NCI-H1417 (cell line): ENCODE measurements at regions not wholly inside any gene's neighbourhood (a gene's known extent, or its start where the extent isn't known, plus 50 kb on each side); places are given as distances from the start of the nearest gene placed in this dataset.
"Not testable (repeated sequence)": the region's sequence is repeated elsewhere in the genome, so short reads cannot be mapped to it uniquely, and the experiment has no call there.

Experiments used
- DNase-seq, 3 experiments: peaks; one replicate each; lab custom pipeline; 2025; lab: John Stamatoyannopoulos, UW

- no peak for DNase-seq
These were observed 1197.0 kb downstream of the AMY1C start for GRCh38 chr1:104946558-104947210.

DNA sequence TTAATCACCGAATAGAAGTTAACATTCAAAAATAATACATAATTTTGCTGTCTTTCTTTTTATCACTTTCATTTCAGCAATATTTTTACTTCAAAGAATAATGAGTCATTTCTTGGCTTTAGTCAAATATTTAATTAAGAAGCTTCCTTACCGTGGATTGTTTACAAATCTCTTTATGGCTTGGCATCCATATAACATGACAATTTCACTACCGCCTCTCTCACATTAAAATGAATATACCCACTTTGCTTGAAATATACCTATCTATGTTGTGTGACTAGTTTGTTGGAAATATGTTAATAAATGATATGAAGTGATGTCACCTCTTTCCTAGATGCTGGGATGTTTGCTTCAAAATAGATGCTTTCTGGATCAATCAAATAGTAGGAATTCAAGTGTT, 1203.9 kb downstream of the AMY1C start:
- DNase-seq: peak in 1 of 3 experiments; percentile 49

GRCh38 chr1:104973516-104973915, 1223.8 kb downstream of the AMY1C start:
- no peak for DNase-seq

DNA sequence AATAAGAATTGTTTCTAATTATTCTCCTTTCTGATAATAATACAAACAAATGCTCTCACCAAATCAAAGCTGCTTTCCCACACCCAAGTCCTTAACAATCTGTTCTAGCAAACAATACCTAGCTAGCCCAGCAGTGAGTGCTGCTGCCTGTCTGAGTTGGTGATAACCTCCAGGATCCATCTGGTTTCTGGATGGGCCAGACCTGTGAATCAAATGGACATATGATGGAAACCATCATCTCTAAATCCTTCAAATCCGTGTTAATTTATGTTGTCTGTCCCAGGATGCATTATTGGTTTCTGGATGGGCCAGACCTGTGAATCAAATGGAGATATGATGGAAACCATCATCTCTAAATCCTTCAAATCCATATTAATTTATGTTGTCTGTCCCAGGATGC, 1230.0 kb downstream of the AMY1C start:
- DNase-seq: no peak

- DNase-seq: no peak
These were observed 1237.5 kb downstream of the AMY1C start for GRCh38 chr1:104987210-104987609.

DNA sequence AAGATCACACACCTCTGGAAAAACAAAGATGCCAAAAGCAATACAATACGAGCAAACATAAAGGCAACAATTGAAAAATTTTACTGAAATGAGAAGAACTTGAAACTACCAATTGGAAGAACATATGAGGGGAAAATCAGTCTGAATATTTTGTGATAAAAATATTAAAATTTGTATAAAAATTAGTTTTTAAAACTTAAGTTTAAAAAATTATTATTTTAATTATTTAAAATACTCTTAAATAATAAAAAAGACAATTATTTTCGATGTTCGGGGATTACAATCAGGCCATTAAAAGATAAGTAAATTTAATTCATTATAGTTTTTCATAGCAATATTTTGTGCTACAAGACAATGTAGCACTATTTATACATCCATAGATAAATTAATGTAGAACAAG, 1239.3 kb downstream of the AMY1C start:
- DNase-seq: no peak

- DNase-seq: peak; percentile 60 to 87 (median 63)
These were observed 1242.0 kb downstream of the AMY1C start for GRCh38 chr1:104991702-104992101.

- no peak for DNase-seq
These were observed 1251.1 kb downstream of the AMY1C start for GRCh38 chr1:105000793-105001192.

DNA sequence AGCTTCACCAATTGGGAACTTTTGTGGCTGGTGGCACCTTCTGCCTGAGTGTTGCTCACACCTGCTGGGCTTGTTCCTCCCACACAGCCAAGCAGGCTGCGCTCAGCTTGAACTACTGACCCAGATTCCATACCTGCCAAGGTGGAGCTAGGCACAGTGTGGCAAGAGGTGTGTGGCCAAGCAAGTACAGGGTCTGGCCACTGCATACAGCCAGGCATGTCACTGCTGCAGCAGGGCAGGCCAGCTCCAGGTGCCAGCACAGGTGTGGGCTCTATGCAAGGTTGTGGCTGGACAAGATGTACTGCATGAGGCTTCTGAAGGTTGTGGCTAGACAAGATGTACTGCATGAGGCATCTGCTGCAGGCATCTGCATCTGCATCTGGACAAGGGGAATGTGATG, 1254.8 kb downstream of the AMY1C start:
- DNase-seq: no peak

- no peak for DNase-seq
These were observed 1256.0 kb downstream of the AMY1C start for GRCh38 chr1:105005594-105006195.

DNA sequence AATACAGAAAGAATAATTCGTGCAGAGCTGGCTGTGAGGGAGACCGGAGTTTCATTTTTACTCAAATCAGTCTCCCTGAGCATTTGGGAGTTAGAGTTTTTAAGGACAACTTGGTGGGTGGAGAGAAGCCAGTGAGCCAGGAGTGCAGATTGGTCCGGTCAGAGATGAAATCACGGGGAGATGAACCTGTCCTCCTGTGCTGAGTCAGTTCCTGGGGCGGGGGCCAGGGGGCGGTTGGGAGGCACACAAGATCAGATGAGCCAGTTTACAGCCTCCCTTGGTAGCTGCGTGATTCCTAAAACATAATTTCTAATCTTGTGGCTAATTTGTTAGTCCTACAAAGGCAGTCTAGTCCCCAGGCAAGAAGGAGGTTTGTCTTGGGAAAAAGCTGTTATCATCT, 1267.9 kb downstream of the AMY1C start:
- DNase-seq: no peak

DNA sequence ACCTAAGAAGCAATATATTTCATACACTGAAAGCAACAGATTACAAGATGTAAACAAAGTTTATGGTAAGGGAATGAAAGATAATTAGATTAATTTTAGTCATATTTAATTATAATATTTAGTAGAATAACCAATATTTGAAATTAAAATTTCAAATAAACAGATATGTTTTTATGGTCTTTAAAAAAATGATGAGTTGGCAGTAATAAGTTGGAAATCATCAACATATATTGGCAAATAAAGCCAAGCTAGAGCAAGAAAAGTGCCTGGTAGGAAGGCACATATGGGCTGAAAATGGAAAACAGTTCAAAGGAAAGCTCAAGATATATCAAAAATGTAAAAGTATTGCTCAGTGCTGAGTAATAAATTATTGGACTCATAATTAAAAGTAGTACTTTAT, 1274.0 kb downstream of the AMY1C start:
- DNase-seq: no peak

DNA sequence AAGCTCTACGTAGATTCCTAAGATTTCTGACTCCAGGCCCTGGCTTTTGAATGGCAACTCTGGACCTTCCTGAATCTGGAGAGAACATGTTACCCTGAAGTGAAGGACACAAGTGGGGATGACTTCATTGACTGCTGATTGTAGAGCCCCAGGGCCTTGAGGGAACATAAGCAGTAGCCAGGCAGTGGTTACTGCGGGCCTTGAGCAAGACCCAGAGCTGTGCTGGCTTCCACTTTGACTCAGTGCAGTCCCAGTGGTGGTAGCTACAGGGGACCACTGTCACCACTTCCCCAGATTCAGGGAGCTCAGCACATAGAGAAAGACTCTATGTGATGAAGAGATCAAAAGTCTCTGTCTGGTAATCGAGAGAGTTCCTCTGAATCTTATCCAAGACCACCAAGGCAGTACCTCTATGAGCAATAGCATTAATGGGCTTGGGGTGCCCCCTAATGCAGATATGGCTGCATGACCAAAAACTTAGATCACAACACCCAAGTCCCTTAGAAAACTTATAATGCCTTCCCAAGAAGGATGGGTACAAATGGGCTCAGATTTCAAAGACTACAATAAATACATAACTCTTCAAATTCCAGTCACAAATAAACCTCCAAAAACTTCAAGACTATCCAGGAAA, 1278.3 kb downstream of the AMY1C start:
- DNase-seq: peak in 1 of 3 experiments; percentile 14

DNA sequence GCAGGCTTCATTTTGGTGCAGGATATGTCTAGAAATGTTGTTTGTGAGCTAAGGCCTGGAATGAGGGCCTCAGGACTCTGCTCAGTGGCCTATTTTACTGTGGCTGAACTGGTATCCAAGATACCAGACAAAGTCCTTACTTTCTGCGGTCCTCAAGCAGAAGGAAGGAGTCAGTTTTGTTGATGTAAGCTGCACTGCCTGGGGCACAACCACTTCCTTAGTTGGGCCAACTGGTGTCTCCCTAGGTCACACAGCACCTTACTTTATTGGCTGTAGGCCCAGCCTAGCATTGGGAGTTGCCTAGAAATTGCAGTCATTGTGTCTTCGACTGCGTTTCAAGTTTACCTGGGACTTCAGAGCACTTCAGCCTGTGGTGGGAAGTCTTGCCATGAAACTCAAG, 1322.7 kb downstream of the AMY1C start:
- DNase-seq: no peak

DNA sequence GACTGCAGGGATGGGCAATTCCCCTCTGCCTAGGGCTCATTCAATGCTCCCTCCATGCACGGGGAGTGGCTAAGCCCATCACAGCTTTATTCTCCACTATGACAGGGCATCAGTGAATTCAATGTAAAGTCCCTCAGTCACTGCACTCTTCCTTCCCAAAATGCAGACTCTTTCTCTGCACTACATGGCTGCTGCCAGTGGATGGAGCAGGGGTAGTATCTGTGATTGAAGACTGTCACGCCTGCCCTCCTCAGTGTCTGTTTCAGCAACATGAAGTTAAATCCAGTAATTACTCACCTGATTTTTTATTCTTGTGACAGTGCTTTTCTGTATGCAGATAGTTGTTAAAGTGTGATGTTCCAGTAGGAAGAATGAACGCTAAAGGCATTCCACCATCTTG, 1323.2 kb downstream of the AMY1C start:
- DNase-seq: no peak

DNA sequence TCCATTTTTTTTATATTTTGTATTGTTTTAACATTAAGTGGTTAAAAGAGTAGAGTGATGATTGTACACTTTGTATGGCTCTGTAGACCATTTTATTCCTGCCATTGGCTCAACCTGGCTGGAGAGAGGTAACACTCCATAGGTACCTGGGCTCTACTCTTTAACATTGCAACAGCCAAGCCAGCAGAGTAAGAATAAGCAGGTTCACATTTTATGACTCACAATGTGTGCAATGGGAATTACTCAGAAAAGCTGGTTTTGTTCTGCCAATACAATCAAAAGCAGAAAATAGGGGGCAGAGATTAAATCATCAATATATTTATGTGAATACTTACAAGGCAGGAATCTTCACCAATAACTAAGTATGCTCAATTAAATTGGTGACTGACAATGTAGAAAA, 1324.0 kb downstream of the AMY1C start:
- DNase-seq: no peak

- DNase-seq: no peak
These were observed 1333.9 kb downstream of the AMY1C start for GRCh38 chr1:105083611-105084010.

DNA sequence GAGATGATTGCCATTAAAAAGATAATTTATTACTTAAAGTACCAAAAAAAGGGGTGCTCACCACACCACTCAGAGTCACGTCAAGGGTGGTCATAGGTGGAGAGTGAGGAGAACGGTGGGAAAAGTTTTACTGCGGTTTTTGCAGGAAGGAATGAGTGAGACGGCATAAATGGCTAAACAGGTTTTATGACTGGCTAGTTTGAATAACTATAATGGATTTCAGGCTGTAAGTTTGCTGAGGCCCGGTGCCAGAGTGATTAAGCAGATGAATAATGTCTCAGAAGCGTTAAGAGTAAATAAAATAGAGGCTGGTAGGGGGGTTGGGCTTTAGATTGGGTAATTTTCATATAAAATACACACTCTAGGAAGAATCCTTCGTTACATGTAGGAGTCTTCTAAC, 1337.8 kb downstream of the AMY1C start:
- no peak for DNase-seq

DNA sequence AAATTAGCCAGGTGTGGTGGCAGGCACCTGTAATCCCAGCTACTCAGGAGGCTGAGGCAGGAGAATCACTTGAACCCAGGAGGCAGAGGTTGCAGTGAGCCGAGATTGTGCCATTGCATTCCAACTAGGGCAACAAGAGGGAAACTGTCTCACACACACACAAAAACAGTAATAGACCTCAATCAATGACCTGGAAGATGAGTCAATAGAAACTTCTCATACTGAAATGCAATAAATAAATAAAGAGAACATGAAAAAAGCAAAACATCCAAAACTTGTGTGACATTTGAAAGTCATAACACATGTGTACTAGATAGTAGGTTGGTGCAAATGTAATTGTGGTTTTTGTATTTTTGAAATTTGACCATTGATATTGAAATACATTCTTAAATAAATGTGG, 1338.5 kb downstream of the AMY1C start:
- DNase-seq: no peak

DNA sequence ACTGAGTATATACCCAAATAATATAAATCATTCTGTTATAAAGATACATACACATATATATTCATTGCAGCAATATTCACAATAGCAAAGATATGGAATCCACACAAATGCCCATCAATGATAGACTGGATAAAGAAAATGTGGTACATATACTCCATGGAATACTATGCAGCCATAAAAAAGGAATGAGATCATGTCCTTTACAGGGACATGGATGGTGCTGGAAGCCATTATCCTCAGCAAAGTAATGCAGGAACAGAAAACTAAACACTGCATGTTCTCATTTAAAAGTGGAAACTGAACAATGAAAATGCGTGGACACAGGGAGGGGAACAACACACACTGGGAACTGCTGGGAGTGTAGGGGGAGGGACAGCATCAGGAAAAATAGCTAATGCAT, 1344.2 kb downstream of the AMY1C start:
- not testable (repeated sequence) for DNase-seq

GRCh38 chr1:105100102-105100501, 1350.4 kb downstream of the AMY1C start:
- DNase-seq: peak in 2 of 3 experiments; percentile 11 to 81

DNA sequence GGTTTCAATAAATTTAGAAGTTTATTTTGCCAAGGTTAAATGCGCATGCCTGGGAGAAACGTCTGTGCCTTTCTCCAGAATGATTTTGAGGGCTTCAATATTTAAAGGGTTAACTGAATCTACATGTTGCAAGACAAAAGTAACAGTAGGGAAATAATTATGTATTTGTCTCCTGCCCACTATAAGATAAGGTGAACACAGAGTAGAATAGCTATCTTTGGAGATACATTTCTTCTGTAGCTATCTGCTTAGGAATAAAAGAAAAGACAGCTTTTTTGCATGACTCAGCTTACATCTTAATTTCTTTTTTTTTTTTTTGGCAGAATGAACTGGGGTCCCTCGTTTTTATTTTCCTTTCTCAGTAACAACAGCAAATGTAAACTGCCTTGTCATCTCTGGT, 1351.6 kb downstream of the AMY1C start:
- no peak for DNase-seq

DNA sequence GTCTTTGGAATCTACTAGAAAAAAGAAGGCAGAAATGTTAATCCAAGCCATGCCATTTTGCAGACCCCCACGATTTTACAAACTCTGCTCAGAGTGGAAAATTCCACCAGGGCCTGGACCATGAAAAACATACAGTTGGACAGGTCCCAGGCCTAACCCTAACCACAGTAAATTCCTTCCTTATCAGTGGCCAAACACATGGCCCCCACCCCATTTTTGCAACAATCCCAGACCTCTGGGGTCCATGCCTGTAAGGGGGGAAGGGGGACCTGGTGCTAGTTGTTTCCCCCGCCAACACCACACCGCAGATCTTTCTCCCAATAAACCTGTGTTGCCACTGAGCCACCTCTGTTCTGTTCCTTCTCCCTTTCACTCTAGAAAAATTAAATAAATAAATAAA, 1352.7 kb downstream of the AMY1C start:
- no peak for DNase-seq

GRCh38 chr1:105122041-105122440, 1372.3 kb downstream of the AMY1C start:
- no peak for DNase-seq
